ENCODE measurements at regions not wholly inside any gene's neighbourhood (a gene's known extent, or its start where the extent isn't known, plus 50 kb on each side); places are given as distances from the start of the nearest gene placed in this dataset.

- H3K27ac ChIP-seq (ENCODE audit: extremely low read depth, low read depth, low read length): no peak overlapping the region
- ChIA-PET CTCF (no interaction called here), POLR2A (no interaction called here)
- no peak overlapping the region for H3K4me3 ChIP-seq (ENCODE audit: low read depth, low read length)
- no peaks in the 10 kb centered on the region for H3K4me1 ChIP-seq (ENCODE audit: control insufficient read depth, insufficient read depth, low read length)
- H3K9me3 ChIP-seq (ENCODE audit: control insufficient read depth, insufficient read depth, low read depth, low read length): no peaks in the 10 kb centered on the region
- no peaks in the 10 kb centered on the region for H3K36me3 ChIP-seq (ENCODE audit: control insufficient read depth in 2 of 2, insufficient read depth in 1 of 2, low read length in 2 of 2)
- TF ChIP-seq HOXA7 (CRISPR knock-in tag; IDR thresholded peaks at IDR 0.05; ENCODE audit: borderline replicate concordance): no peak
- TF ChIP-seq ZBTB26 (tag by site-specific recombination; optimal IDR thresholded peaks at IDR 0.05): no peak
- no peak for TF ChIP-seq ZNF19 (tag by site-specific recombination; IDR thresholded peaks at IDR 0.05; ENCODE audit: low read depth)
- TF ChIP-seq ZNF423 (tag by site-specific recombination; IDR thresholded peaks at IDR 0.05): no peak
Observed at GRCh38 chr13:94799299-94799698, 87.0 kb upstream of the SOX21 start.

GRCh38 chr13:94798738-94799137 lies 86.4 kb upstream of the SOX21 start:
- Histone ChIP-seq H3K36me3 (ENCODE audit: control insufficient read depth in 2 of 2, insufficient read depth in 1 of 2, low read length in 2 of 2) (no peaks in the 10 kb centered on the region), H3K9me3 (ENCODE audit: control insufficient read depth, insufficient read depth, low read depth, low read length) (no peaks in the 10 kb centered on the region), H3K4me3 (ENCODE audit: low read depth, low read length) (no peak overlapping the region), H3K4me1 (ENCODE audit: control insufficient read depth, insufficient read depth, low read length) (no peaks in the 10 kb centered on the region), H3K27ac (ENCODE audit: extremely low read depth, low read depth, low read length) (no peak overlapping the region)
- POLR2A ChIA-PET: no interaction called here
- TF ChIP-seq ZFP41 (tag by site-specific recombination; IDR thresholded peaks at IDR 0.05; ENCODE audit: borderline replicate concordance) (no peak), OSR2 (tag by site-specific recombination; IDR thresholded peaks at IDR 0.05) (no peak), ZNF274 (IDR thresholded peaks at IDR 0.05; ENCODE audit: low read length) (no peak), ZNF274 (tag by site-specific recombination; IDR thresholded peaks at IDR 0.05; ENCODE audit: borderline replicate concordance) (no peak), ZNF341 (tag by site-specific recombination; IDR thresholded peaks at IDR 0.05; ENCODE audit: low read depth) (no peak), ZNF19 (tag by site-specific recombination; IDR thresholded peaks at IDR 0.05; ENCODE audit: low read depth) (no peak), GLIS2 (tag by site-specific recombination; IDR thresholded peaks at IDR 0.05) (no peak), ZNF548 (tag by site-specific recombination; IDR thresholded peaks at IDR 0.05) (no peak), HOXC10 (CRISPR knock-in tag; IDR thresholded peaks at IDR 0.05) (no peak), ZNF10 (tag by site-specific recombination; IDR thresholded peaks at IDR 0.05) (no peak), ZNF157 (tag by site-specific recombination; IDR thresholded peaks at IDR 0.05) (no peak), ZNF549 (tag by site-specific recombination; IDR thresholded peaks at IDR 0.05) (no peak), ZNF146 (tag by site-specific recombination; IDR thresholded peaks at IDR 0.05) (no peak), ZNF214 (tag by site-specific recombination; IDR thresholded peaks at IDR 0.05; ENCODE audit: borderline replicate concordance) (no peak), GLI4 (tag by site-specific recombination; IDR thresholded peaks at IDR 0.05) (no peak), ZNF292 (tag by site-specific recombination; IDR thresholded peaks at IDR 0.05; ENCODE audit: borderline replicate concordance, low read depth) (no peak), PRDM1 (tag by site-specific recombination; IDR thresholded peaks at IDR 0.05) (no peak), ZNF626 (tag by site-specific recombination; IDR thresholded peaks at IDR 0.05) (no peak), ZNF112 (tag by site-specific recombination; IDR thresholded peaks at IDR 0.05) (no peak)
- TF ChIP-seq, protein P1, sequence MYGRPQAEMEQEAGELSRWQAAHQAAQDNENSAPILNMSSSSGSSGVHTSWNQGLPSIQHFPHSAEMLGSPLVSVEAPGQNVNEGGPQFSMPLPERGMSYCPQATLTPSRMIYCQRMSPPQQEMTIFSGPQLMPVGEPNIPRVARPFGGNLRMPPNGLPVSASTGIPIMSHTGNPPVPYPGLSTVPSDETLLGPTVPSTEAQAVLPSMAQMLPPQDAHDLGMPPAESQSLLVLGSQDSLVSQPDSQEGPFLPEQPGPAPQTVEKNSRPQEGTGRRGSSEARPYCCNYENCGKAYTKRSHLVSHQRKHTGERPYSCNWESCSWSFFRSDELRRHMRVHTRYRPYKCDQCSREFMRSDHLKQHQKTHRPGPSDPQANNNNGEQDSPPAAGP (tag by site-specific recombination; IDR thresholded peaks at IDR 0.05): no peak
- TF ChIP-seq, protein P2, sequence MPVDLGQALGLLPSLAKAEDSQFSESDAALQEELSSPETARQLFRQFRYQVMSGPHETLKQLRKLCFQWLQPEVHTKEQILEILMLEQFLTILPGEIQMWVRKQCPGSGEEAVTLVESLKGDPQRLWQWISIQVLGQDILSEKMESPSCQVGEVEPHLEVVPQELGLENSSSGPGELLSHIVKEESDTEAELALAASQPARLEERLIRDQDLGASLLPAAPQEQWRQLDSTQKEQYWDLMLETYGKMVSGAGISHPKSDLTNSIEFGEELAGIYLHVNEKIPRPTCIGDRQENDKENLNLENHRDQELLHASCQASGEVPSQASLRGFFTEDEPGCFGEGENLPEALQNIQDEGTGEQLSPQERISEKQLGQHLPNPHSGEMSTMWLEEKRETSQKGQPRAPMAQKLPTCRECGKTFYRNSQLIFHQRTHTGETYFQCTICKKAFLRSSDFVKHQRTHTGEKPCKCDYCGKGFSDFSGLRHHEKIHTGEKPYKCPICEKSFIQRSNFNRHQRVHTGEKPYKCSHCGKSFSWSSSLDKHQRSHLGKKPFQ (tag by site-specific recombination; IDR thresholded peaks at IDR 0.05): no peak
- CTCF ChIA-PET: no interaction called here

Data from HEK293 (cell line).